ENCODE measurements at regions not wholly inside any gene's neighbourhood (a gene's known extent, or its start where the extent isn't known, plus 50 kb on each side); places are given as distances from the start of the nearest gene placed in this dataset.

DNA sequence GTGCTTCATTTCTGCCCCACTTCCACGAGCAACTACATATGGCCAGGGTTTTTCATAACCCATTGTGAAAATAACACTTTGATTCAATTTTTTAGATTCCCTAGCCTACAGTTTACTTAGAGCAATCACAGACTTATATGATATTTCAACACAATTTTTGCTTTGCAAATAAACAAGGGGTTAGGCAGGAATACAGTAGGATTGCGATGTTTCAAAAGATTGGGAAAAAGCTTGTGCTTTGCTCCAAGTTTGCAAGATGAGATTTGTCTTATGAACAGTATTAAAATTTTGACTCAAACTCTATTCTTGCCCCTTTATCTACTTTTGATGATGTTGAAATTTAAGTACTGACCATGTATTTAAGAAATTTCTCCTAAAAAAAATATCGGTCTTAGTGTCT, 814.5 kb upstream of the PIK3C3 start:
- TF ChIP-seq FOXP2 (optimal IDR thresholded peaks at IDR 0.05; ENCODE audit: borderline replicate concordance, extremely low read depth, extremely low read length, insufficient read depth) (no peak), POLR2AphosphoS5 (IDR thresholded peaks at IDR 0.05; ENCODE audit: low read depth, low read length) (no peak), TAF1 (IDR thresholded peaks at IDR 0.05; ENCODE audit: borderline replicate concordance, insufficient read depth, low read length) (no peak), SIN3A (IDR thresholded peaks at IDR 0.05; ENCODE audit: borderline replicate concordance, insufficient read depth, low read length) (no peak)
- TF ChIP-seq, protein P1, sequence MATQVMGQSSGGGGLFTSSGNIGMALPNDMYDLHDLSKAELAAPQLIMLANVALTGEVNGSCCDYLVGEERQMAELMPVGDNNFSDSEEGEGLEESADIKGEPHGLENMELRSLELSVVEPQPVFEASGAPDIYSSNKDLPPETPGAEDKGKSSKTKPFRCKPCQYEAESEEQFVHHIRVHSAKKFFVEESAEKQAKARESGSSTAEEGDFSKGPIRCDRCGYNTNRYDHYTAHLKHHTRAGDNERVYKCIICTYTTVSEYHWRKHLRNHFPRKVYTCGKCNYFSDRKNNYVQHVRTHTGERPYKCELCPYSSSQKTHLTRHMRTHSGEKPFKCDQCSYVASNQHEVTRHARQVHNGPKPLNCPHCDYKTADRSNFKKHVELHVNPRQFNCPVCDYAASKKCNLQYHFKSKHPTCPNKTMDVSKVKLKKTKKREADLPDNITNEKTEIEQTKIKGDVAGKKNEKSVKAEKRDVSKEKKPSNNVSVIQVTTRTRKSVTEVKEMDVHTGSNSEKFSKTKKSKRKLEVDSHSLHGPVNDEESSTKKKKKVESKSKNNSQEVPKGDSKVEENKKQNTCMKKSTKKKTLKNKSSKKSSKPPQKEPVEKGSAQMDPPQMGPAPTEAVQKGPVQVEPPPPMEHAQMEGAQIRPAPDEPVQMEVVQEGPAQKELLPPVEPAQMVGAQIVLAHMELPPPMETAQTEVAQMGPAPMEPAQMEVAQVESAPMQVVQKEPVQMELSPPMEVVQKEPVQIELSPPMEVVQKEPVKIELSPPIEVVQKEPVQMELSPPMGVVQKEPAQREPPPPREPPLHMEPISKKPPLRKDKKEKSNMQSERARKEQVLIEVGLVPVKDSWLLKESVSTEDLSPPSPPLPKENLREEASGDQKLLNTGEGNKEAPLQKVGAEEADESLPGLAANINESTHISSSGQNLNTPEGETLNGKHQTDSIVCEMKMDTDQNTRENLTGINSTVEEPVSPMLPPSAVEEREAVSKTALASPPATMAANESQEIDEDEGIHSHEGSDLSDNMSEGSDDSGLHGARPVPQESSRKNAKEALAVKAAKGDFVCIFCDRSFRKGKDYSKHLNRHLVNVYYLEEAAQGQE (IDR thresholded peaks at IDR 0.05; ENCODE audit: insufficient read depth in 1 of 2, low read depth in 2 of 2, low read length in 2 of 2): no peak

Data from PFSK-1 (cell line).